GM23248 (cell line): ENCODE measurements at regions not wholly inside any gene's neighbourhood (a gene's known extent, or its start where the extent isn't known, plus 50 kb on each side); places are given as distances from the start of the nearest gene placed in this dataset.

Experiments used
- DNase-seq: peaks from one replicate; pipeline ENCODE4 v3.0.0-alpha.2; 2015
- H2AFZ ChIP-seq: fragments of 200-600 bp; sonication (generic); 2 replicates; pipeline ENCODE4 v1.6.1; 2016; ENCODE audit warnings: antibody characterized with exemption
- H3F3A ChIP-seq: fragments of 200-600 bp; sonication (generic); 2 replicates; pipeline ENCODE4 v1.6.1; 2016; ENCODE audit warnings: mild to moderate bottlenecking, antibody characterized with exemption, mixed run types; ENCODE audit not compliant: insufficient read depth
- H3K27ac ChIP-seq: fragments of 200-600 bp; sonication (generic); 2 replicates; pipeline ENCODE4 v1.5.1; 2016; ENCODE audit warnings: mild to moderate bottlenecking
- H3K27me3 ChIP-seq: fragments of 200-600 bp; sonication (generic); replicated peaks from 2 replicates; pipeline ENCODE4 v1.6.1; 2016; ENCODE audit warnings: mild to moderate bottlenecking; ENCODE audit not compliant: insufficient read depth
- H3K36me3 ChIP-seq: fragments of 200-600 bp; sonication (generic); 2 replicates; pipeline ENCODE4 v1.6.1; 2016; ENCODE audit warnings: low read depth, mild to moderate bottlenecking
- H3K4me1 ChIP-seq: fragments of 200-600 bp; sonication (generic); 2 replicates; pipeline ENCODE4 v1.6.1; 2016; ENCODE audit warnings: mild to moderate bottlenecking; ENCODE audit not compliant: insufficient read depth
- H3K4me2 ChIP-seq: fragments of 200-600 bp; sonication (generic); one replicate; pipeline ENCODE4 v1.6.1; 2016; ENCODE audit warnings: mild to moderate bottlenecking; ENCODE audit not compliant: unreplicated experiment
- H3K4me3 ChIP-seq: fragments of 200-600 bp; sonication (generic); 2 replicates; pipeline ENCODE4 v1.5.1; 2016; ENCODE audit warnings: mild to moderate bottlenecking
- H3K79me2 ChIP-seq: fragments of 200-600 bp; sonication (generic); 2 replicates; pipeline ENCODE4 v1.6.1; 2016; ENCODE audit warnings: mild to moderate bottlenecking; ENCODE audit not compliant: insufficient read depth
- H3K9ac ChIP-seq: fragments of 200-600 bp; sonication (generic); 2 replicates; pipeline ENCODE4 v1.6.1; 2016; ENCODE audit warnings: mild to moderate bottlenecking
- H3K9me2 ChIP-seq: fragments of 200-600 bp; sonication (generic); 2 replicates; pipeline ENCODE4 v1.6.1; 2016; ENCODE audit warnings: mixed run types, mild to moderate bottlenecking, moderate library complexity; ENCODE audit not compliant: insufficient read depth
- H3K9me3 ChIP-seq: fragments of 200-600 bp; sonication (generic); one replicate; pipeline ENCODE4 v1.6.1; 2017; ENCODE audit warnings: low read depth
- H4K20me1 ChIP-seq: fragments of 200-600 bp; sonication (generic); 2 replicates; pipeline ENCODE4 v1.6.0; 2016; ENCODE audit not compliant: insufficient read depth
- EZH2 ChIP-seq: fragments of 200-600 bp; sonication (generic); IDR thresholded peaks from 2 replicates; pipeline ENCODE4 v1.6.1; 2018; ENCODE audit warnings: antibody characterized with exemption, mild to moderate bottlenecking; ENCODE audit not compliant: insufficient read depth, poor library complexity, severe bottlenecking
- EZH2phosphoT487 ChIP-seq: fragments of 200-600 bp; sonication (generic); IDR thresholded peaks from 2 replicates; pipeline ENCODE4 v1.6.1; 2018; ENCODE audit warnings: antibody characterized with exemption, moderate library complexity, mild to moderate bottlenecking, low read depth; ENCODE audit not compliant: insufficient read depth
- WGBS, 2 experiments: methylation state at CpG; one replicate each; pipeline ENCODE4 v1.1.6; 2015 to 2017; ENCODE audit warnings: low lambda C conversion rate in 2 of 2, low coverage in 1 of 2; ENCODE audit errors: missing lambda C conversion rate in 2 of 2; 5-methylcytosine and 5-hydroxymethylcytosine counted together
- in situ Hi-C: fragments of 300-500 bp; cut with MboI; formaldehyde crosslinking; loops from 2 replicates; pipeline ENCODE4 v1.15.0; 2020

GRCh38 chr2:12549641-12550040, 167.1 kb upstream of the TRIB2 start:
- Histone ChIP-seq H4K20me1 (no peaks in the 10 kb centered on the region), H3K27me3 (no peaks in the 10 kb centered on the region), H2AFZ (no peak overlapping the region), H3K36me3 (no peaks in the 10 kb centered on the region), H3K4me3 (peak overlapping the region; percentile 25), H3K9me3 (no peaks in the 10 kb centered on the region), H3K4me2 (peak overlapping the region; percentile 67), H3K27ac (peak overlapping the region; percentile 31; the same call in 1 of the 2 replicates), H3F3A (peaks cover 14% of the 10 kb centered on the region), H3K9ac (no peak overlapping the region), H3K79me2 (no peaks in the 10 kb centered on the region), H3K4me1 (peaks cover 19% of the 10 kb centered on the region), H3K9me2 (no peaks in the 10 kb centered on the region)
- DNase-seq: peak; percentile 87
- TF ChIP-seq EZH2phosphoT487: no peak
- no peak for TF ChIP-seq EZH2
- in situ Hi-C loops: no loop called here
- 34 to 47% methylated on average over 2 of the region's 2 CpGs for WGBS, 2 experiments

GRCh38 chr2:12552092-12552491, 164.6 kb upstream of the TRIB2 start:
- Histone ChIP-seq H3K79me2 (no peaks in the 10 kb centered on the region), H3K27ac (no peak overlapping the region), H3K9me2 (no peaks in the 10 kb centered on the region), H3F3A (peaks cover 26% of the 10 kb centered on the region), H3K27me3 (no peaks in the 10 kb centered on the region), H3K36me3 (no peaks in the 10 kb centered on the region), H4K20me1 (no peaks in the 10 kb centered on the region), H3K4me3 (no peak overlapping the region), H2AFZ (no peak overlapping the region), H3K9ac (no peak overlapping the region), H3K4me1 (peaks cover 41% of the 10 kb centered on the region), H3K9me3 (no peaks in the 10 kb centered on the region), H3K4me2 (no peak overlapping the region)
- TF ChIP-seq EZH2 (no peak), EZH2phosphoT487 (no peak)
- in situ Hi-C loops: no loop called here
- WGBS, 2 experiments: 92 to 93% methylated on average over 7 of the region's 7 CpGs
- no peak for DNase-seq

GRCh38 chr2:12554224-12555011, 162.3 kb upstream of the TRIB2 start:
- no peaks in the 10 kb centered on the region for H3K9me3 ChIP-seq
- no peak overlapping the region for H3K9ac ChIP-seq
- in situ Hi-C loops: no loop called here
- no peak for DNase-seq
- no peaks in the 10 kb centered on the region for H3K79me2 ChIP-seq
- H3K36me3 ChIP-seq: no peaks in the 10 kb centered on the region
- WGBS, 2 experiments: 90 to 91% methylated on average over 12 of the region's 12 CpGs
- no peak overlapping the region for H3K27ac ChIP-seq
- H3K27me3 ChIP-seq: no peaks in the 10 kb centered on the region
- H3K4me1 ChIP-seq: peaks cover 32% of the 10 kb centered on the region
- TF ChIP-seq EZH2 (no peak), EZH2phosphoT487 (no peak)
- H3K4me3 ChIP-seq: no peak overlapping the region
- H3K4me2 ChIP-seq: no peak overlapping the region
- no peaks in the 10 kb centered on the region for H3K9me2 ChIP-seq
- no peaks in the 10 kb centered on the region for H4K20me1 ChIP-seq
- peaks cover 20% of the 10 kb centered on the region for H3F3A ChIP-seq
- H2AFZ ChIP-seq: no peak overlapping the region

- Histone ChIP-seq H3K4me3 (no peak overlapping the region), H3K27me3 (no peaks in the 10 kb centered on the region), H3K4me2 (peak overlapping the region; percentile 8), H3K79me2 (no peaks in the 10 kb centered on the region), H3K4me1 (peaks cover 25% of the 10 kb centered on the region), H4K20me1 (no peaks in the 10 kb centered on the region), H3K36me3 (no peaks in the 10 kb centered on the region), H3K9ac (no peak overlapping the region), H3F3A (peaks cover 13% of the 10 kb centered on the region), H3K9me2 (no peaks in the 10 kb centered on the region), H2AFZ (no peak overlapping the region), H3K9me3 (no peaks in the 10 kb centered on the region), H3K27ac (no peak overlapping the region)
- peak; percentile 67 for DNase-seq
- WGBS, 2 experiments: 53 to 58% methylated on average over 2 of the region's 2 CpGs
- in situ Hi-C loops: no loop called here
- TF ChIP-seq EZH2: no peak
- no peak for TF ChIP-seq EZH2phosphoT487
Observed at GRCh38 chr2:12555012-12555645, 161.6 kb upstream of the TRIB2 start.
